ENCODE measurements at regions not wholly inside any gene's neighbourhood (a gene's known extent, or its start where the extent isn't known, plus 50 kb on each side); places are given as distances from the start of the nearest gene placed in this dataset.

DNA sequence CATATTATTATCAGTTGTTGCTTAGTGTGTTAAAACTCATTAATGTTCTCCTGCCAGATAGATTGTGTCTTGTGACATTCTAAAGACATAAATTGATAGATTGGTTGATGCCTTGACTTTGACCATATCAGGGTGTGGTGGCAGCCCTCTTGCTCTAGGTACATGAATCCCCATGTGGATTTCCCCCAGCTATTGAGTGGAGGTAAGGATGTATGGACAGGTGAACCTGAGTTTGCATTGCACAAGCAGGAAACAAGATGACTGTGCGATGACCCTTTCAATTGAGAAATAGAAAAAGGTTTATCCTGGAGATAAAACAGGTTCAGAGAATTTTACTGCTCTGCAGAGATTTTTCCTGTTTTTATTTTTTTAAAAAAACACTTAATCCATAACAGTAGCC is 619.2 kb downstream of the SPRY1 start:
- Histone ChIP-seq H3K9me3 (ENCODE audit: control insufficient read depth in 2 of 3, insufficient read depth in 1 of 3, low read length in 3 of 3) (no peaks in the 10 kb centered on the region), H3K27ac (ENCODE audit: low read depth in 2 of 2, low read length in 2 of 2) (no peak overlapping the region), H3K4me1 (ENCODE audit: control insufficient read depth in 2 of 3, insufficient read depth in 2 of 3, low read depth in 1 of 3, low read length in 3 of 3) (no peaks in the 10 kb centered on the region), H3K9ac (ENCODE audit: low read length in 3 of 3) (no peak overlapping the region), H3K4me3 (ENCODE audit: low read length in 3 of 3) (no peak overlapping the region), H3K27me3 (ENCODE audit: control insufficient read depth, insufficient read depth, low read length) (no peaks in the 10 kb centered on the region), H3K36me3 (ENCODE audit: control insufficient read depth in 2 of 3, insufficient read depth in 3 of 3, low read length in 3 of 3) (no peaks in the 10 kb centered on the region)
- no peak for DNase-seq
- FAIRE-seq, result no peak
- TF ChIP-seq, protein P1, sequence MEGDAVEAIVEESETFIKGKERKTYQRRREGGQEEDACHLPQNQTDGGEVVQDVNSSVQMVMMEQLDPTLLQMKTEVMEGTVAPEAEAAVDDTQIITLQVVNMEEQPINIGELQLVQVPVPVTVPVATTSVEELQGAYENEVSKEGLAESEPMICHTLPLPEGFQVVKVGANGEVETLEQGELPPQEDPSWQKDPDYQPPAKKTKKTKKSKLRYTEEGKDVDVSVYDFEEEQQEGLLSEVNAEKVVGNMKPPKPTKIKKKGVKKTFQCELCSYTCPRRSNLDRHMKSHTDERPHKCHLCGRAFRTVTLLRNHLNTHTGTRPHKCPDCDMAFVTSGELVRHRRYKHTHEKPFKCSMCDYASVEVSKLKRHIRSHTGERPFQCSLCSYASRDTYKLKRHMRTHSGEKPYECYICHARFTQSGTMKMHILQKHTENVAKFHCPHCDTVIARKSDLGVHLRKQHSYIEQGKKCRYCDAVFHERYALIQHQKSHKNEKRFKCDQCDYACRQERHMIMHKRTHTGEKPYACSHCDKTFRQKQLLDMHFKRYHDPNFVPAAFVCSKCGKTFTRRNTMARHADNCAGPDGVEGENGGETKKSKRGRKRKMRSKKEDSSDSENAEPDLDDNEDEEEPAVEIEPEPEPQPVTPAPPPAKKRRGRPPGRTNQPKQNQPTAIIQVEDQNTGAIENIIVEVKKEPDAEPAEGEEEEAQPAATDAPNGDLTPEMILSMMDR (IDR thresholded peaks at IDR 0.05; ENCODE audit: borderline replicate concordance, extremely low read depth, insufficient read depth), result no peak
- intact Hi-C loops (cut with DNase I), result no loop called here

DNA sequence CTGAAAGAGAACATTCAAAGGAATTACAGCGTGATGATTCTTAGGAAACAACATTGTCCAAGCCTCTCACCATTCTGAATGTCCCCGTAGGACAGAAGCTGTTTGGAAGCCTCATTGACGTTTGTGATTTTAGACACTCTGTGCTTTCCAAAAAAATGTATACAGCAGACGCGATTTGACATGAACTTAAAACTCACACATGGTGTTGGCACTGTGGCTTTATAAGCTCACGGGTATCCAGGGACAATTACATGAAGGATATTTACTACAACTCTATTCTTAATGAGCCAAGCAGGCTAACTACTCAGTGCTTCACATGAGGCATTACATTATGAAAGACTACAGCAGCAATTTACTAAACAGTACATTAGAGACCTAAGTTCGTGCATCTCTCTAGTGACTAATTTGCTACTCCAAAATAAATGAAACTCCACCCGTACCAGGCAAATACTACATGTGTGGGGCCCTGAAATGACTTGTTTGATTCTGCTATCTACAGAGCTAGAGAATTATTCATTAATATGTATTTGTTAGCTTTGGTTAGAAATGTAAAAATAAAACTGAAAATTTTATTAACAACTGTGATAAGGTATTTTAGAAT is 620.7 kb downstream of the SPRY1 start:
- Histone ChIP-seq H3K4me1 (ENCODE audit: control insufficient read depth in 2 of 3, insufficient read depth in 2 of 3, low read depth in 1 of 3, low read length in 3 of 3) (no peaks in the 10 kb centered on the region), H3K27me3 (ENCODE audit: control insufficient read depth, insufficient read depth, low read length) (no peaks in the 10 kb centered on the region), H3K36me3 (ENCODE audit: control insufficient read depth in 2 of 3, insufficient read depth in 3 of 3, low read length in 3 of 3) (no peaks in the 10 kb centered on the region), H3K9me3 (ENCODE audit: control insufficient read depth in 2 of 3, insufficient read depth in 1 of 3, low read length in 3 of 3) (no peaks in the 10 kb centered on the region), H3K9ac (ENCODE audit: low read length in 3 of 3) (no peak overlapping the region), H3K4me3 (ENCODE audit: low read length in 3 of 3) (no peak overlapping the region), H3K27ac (ENCODE audit: low read depth in 2 of 2, low read length in 2 of 2) (no peak overlapping the region)
- FAIRE-seq, result no peak
- intact Hi-C loops (cut with DNase I), result no loop called here
- no peak for DNase-seq
- TF ChIP-seq, protein P1 (IDR thresholded peaks at IDR 0.05; ENCODE audit: borderline replicate concordance, extremely low read depth, insufficient read depth), result no peak

DNA sequence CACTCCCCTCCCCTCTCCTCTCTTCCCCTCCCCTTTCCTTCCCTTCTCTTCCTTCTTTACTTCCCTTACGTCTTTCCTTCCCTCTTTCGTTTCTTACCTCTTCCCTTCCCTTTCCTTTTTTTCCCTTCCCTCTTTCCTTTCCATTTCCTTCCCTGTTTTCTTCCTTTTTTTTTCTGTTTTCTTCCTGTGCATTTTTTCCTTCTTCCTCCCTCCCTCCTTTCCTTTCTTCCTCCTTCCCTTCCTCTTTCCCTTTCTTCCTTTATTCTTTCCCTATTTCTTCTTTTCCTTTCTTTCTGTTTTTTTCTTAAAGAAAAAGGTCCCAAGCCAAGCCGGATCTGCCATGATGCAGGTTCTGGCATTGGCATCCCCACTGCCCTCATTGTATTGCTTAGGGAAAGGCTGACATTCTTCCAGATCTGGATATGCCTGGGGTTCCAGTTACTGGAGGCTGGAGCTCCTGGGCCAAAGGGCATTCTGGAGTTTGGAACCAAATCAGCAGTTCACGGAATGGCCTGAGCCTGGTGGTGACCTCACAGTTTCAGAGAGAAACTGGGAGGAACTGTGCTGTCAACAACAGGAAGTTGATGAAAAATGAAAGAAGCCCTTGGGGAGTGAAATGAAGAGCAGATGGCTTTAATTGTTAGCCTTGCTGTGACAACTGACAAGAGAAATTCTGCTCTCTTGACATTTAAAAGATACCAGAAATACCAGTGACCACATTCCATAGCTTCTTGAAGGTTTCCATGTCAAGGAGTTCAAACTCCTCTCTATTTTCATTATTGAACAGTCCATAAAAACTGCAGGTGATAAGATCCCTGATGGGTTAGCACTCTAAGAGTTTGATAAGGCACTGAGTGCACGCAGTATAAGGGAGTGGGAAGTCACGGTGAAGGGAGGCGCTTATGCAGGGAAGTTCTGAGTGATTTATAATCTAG is 622.1 kb downstream of the SPRY1 start:
- Histone ChIP-seq H3K4me3 (ENCODE audit: low read length in 3 of 3) (no peak overlapping the region), H3K4me1 (ENCODE audit: control insufficient read depth in 2 of 3, insufficient read depth in 2 of 3, low read depth in 1 of 3, low read length in 3 of 3) (no peaks in the 10 kb centered on the region), H3K9me3 (ENCODE audit: control insufficient read depth in 2 of 3, insufficient read depth in 1 of 3, low read length in 3 of 3) (no peaks in the 10 kb centered on the region), H3K27ac (ENCODE audit: low read depth in 2 of 2, low read length in 2 of 2) (peak overlapping the region; percentile 7 to 62), H3K27me3 (ENCODE audit: control insufficient read depth, insufficient read depth, low read length) (no peaks in the 10 kb centered on the region), H3K9ac (ENCODE audit: low read length in 3 of 3) (no peak overlapping the region), H3K36me3 (ENCODE audit: control insufficient read depth in 2 of 3, insufficient read depth in 3 of 3, low read length in 3 of 3) (no peaks in the 10 kb centered on the region)
- DNase-seq (peak; percentile 48 to 84 (median 82)), FAIRE-seq (no peak)
- intact Hi-C loops (cut with DNase I), result no loop called here
- TF ChIP-seq, protein P1 (IDR thresholded peaks at IDR 0.05; ENCODE audit: borderline replicate concordance, extremely low read depth, insufficient read depth), result no peak
